HepG2 (cell line): ENCODE measurements at regions not wholly inside any gene's neighbourhood (a gene's known extent, or its start where the extent isn't known, plus 50 kb on each side); places are given as distances from the start of the nearest gene placed in this dataset.

Experiments used
- ATAC-seq: fragments of 200-7000 bp; cut with Tn5 transposase; 3 replicates; pipeline ENCODE4 v1.9.1; 2020; ENCODE audit warnings: mild to moderate bottlenecking, moderate library complexity
- BruUV-seq: library from RNA; stranded (reverse); fragments of 400-500 nt; replicated peaks from 2 replicates; lab custom pipeline; 2021; lab: Mats Ljungman, UMichigan
- CTCF ChIA-PET: fragments of 300-600 bp; formaldehyde crosslinking; extraction: SDS; loops from one replicate; lab custom pipeline; 2021; ENCODE audit warnings: low total read pairs, inconsistent platforms, low intra/inter-chr PET ratio; lab: Yijun Ruan, JAX
- POLR2A ChIA-PET: fragments of 350-600 bp; sonication (Branson Sonifier 250); formaldehyde crosslinking; loops from one replicate; lab custom pipeline; 2020; ENCODE audit warnings: antibody characterized with exemption, inconsistent platforms; lab: Yijun Ruan, JAX
- DNase-seq: peaks from one replicate; pipeline ENCODE4 v3.0.0-alpha.2; 2015; ENCODE audit warnings: low spot score
- FAIRE-seq: peaks from 3 replicates; lab custom pipeline; 2011; peaks lifted over from hg19 to GRCh38; lab: Jason Lieb, UNC
- H2AFZ ChIP-seq: one replicate; pipeline ENCODE4 v1.6.1; 2011; ENCODE audit warnings: low read length, inconsistent platforms
- H3K27ac ChIP-seq: fragments of 300-600 bp; 3 replicates; pipeline ENCODE4 v1.8.0; 2011; ENCODE audit warnings: mixed run types, mild to moderate bottlenecking, mixed read lengths, low read length, inconsistent platforms; ENCODE audit not compliant: insufficient read depth; ENCODE audit errors: extremely low read length
- H3K27me3 ChIP-seq, 2 experiments: fragments of 200-600 bp in 1 of 2; 2 replicates in 1 of 2; 3 replicates in 1 of 2; pipeline versions ENCODE4 v1.6.0 to v1.8.0; 2011; ENCODE audit warnings: low read length in 2 of 2, mild to moderate bottlenecking in 2 of 2, moderate library complexity in 2 of 2, inconsistent platforms in 1 of 2; ENCODE audit not compliant: insufficient read depth in 2 of 2, control insufficient read depth in 1 of 2
- H3K36me3 ChIP-seq, 2 experiments: fragments of 200-600 bp in 1 of 2; replicated peaks in 1 of 2; 2 replicates in 1 of 2; 3 replicates in 1 of 2; pipeline versions ENCODE4 v1.5.1 to v1.8.0; 2011; ENCODE audit warnings: low read length in 2 of 2, inconsistent platforms in 1 of 2; ENCODE audit not compliant: insufficient read depth in 2 of 2, control insufficient read depth in 1 of 2
- H3K4me1 ChIP-seq: 2 replicates; pipeline ENCODE4 v1.5.1; 2012; ENCODE audit warnings: low read length, inconsistent platforms; ENCODE audit not compliant: insufficient read depth
- H3K4me2 ChIP-seq: 2 replicates; pipeline ENCODE4 v1.6.0; 2011; ENCODE audit warnings: low read depth, low read length, inconsistent platforms
- H3K4me3 ChIP-seq, 3 experiments: fragments of 200-600 bp in 1 of 3; sonication (generic), shearing (Covaris generic) in 1 of 3; replicated peaks in 1 of 3; 2 replicates each; pipeline ENCODE4 v1.5.1; 2011 to 2016; ENCODE audit warnings: low read length in 3 of 3, inconsistent platforms in 2 of 3, low read depth in 2 of 3, mild to moderate bottlenecking in 2 of 3, control low read depth in 1 of 3, mixed read lengths in 1 of 3; ENCODE audit not compliant: insufficient read depth in 1 of 3
- H3K79me2 ChIP-seq: one replicate; pipeline ENCODE4 v1.6.1; 2011; ENCODE audit warnings: low read length, inconsistent platforms; ENCODE audit not compliant: insufficient read depth
- H3K9ac ChIP-seq: 2 replicates; pipeline ENCODE4 v1.6.0; 2011; ENCODE audit warnings: mild to moderate bottlenecking, low read depth, low read length, inconsistent platforms; ENCODE audit not compliant: insufficient read depth
- H3K9me3 ChIP-seq: 2 replicates; pipeline ENCODE4 v1.5.1; 2012; ENCODE audit warnings: mild to moderate bottlenecking, low read length
- H4K20me1 ChIP-seq: 2 replicates; pipeline ENCODE4 v1.6.0; 2011; ENCODE audit warnings: inconsistent platforms, mild to moderate bottlenecking, low read length, moderate library complexity; ENCODE audit not compliant: insufficient read depth
- HMG20A ChIP-seq: IDR thresholded peaks from 2 replicates; pipeline ENCODE4 v1.6.1; 2016; ENCODE audit warnings: borderline replicate concordance
- PCBP2 ChIP-seq: fragments of 200-400 bp; formaldehyde crosslinking; optimal IDR thresholded peaks from 2 replicates; pipeline ENCODE3; 2018; ENCODE audit warnings: low read length, low read depth; ENCODE audit not compliant: poor library complexity, severe bottlenecking
- PRMT3 ChIP-seq: sonication (generic); formaldehyde crosslinking; IDR thresholded peaks from 2 replicates; pipeline ENCODE4 v1.8.1; 2022; ENCODE audit warnings: low read depth, mild to moderate bottlenecking, moderate library complexity, missing genetic modification reagents, borderline replicate concordance
- PTBP1 ChIP-seq: fragments of 200-400 bp; formaldehyde crosslinking; IDR thresholded peaks from 2 replicates; pipeline ENCODE4 v1.6.1; 2018; ENCODE audit warnings: low read length, low read depth; ENCODE audit not compliant: poor library complexity, severe bottlenecking
- WGBS: methylation state at CpG from one replicate; pipeline ENCODE4 v1.1.6; 2017; ENCODE audit warnings: low lambda C conversion rate; 5-methylcytosine and 5-hydroxymethylcytosine counted together
- in situ Hi-C: cut with HindIII; loops from 2 replicates; pipeline ENCODE4 v1.10.0; 2017; ENCODE audit warnings: low pct_unique_long_range_greater_than_20kb; ENCODE audit not compliant: extremely low pct_ligation_motif_present
- intact Hi-C: fragments of 100-400 bp; cut with micrococcal nuclease; formaldehyde crosslinking; loops from one replicate; pipeline ENCODE4 v1.10.0; 2022; ENCODE audit not compliant: unreplicated experiment
- TF ChIP-seq, protein P1 (sequence below): sonication (generic); formaldehyde crosslinking; IDR thresholded peaks from 2 replicates; pipeline ENCODE4 v1.8.0; 2022; ENCODE audit warnings: mild to moderate bottlenecking, missing genetic modification reagents, moderate library complexity
- TF ChIP-seq, protein P2 (sequence below): sonication (generic); formaldehyde crosslinking; IDR thresholded peaks from 2 replicates; pipeline ENCODE4 v1.5.1; 2020; ENCODE audit warnings: mild to moderate bottlenecking, missing genetic modification reagents, moderate library complexity

DNA sequence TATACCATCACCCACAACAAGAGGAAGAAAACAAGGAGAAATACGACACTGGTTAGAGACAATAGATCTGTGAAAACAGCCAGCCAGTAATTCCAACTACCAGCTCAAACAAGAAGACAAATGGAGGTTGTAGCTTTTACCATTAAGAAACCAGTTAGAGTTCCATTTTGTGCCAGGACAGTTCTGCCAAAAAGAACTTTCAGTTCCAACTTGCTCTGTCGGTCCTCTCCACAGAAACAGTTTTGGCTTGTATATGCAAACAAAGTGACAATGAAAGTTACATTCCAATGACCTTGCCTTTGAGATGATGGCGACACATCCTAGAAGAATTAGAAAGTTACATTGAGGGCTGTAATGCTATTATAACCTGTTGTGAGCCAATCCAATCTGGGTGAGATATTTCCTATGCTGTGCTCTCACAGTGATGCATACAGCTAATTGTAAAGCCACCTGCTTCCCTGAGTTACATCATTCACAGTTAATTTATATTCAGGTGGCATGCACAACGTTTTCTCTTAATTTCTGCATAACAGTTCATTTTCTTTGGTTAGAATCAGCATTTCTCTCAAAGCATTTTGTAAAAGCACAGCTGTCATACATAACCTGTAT is 1378.4 kb upstream of the PIK3C3 start:
- Histone ChIP-seq H3K27ac (no peak overlapping the region), H3K4me1 (no peaks in the 10 kb centered on the region), H3K36me3 (no peaks in the 10 kb centered on the region), H3K9me3 (no peaks in the 10 kb centered on the region), H3K27me3 (no peaks in the 10 kb centered on the region), H4K20me1 (no peaks in the 10 kb centered on the region), H3K9ac (no peak overlapping the region), H2AFZ (no peak overlapping the region), H3K4me3 (no peak overlapping the region), H3K79me2 (no peaks in the 10 kb centered on the region), H3K4me2 (no peak overlapping the region)
- FAIRE-seq (no peak), DNase-seq (no peak), ATAC-seq (no peak)
- TF ChIP-seq, protein P1, sequence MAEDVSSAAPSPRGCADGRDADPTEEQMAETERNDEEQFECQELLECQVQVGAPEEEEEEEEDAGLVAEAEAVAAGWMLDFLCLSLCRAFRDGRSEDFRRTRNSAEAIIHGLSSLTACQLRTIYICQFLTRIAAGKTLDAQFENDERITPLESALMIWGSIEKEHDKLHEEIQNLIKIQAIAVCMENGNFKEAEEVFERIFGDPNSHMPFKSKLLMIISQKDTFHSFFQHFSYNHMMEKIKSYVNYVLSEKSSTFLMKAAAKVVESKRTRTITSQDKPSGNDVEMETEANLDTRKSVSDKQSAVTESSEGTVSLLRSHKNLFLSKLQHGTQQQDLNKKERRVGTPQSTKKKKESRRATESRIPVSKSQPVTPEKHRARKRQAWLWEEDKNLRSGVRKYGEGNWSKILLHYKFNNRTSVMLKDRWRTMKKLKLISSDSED (CRISPR knock-in tag), result no peak
- no peak for TF ChIP-seq PCBP2
- no peak for TF ChIP-seq PRMT3 (CRISPR knock-in tag)
- TF ChIP-seq, protein P2, sequence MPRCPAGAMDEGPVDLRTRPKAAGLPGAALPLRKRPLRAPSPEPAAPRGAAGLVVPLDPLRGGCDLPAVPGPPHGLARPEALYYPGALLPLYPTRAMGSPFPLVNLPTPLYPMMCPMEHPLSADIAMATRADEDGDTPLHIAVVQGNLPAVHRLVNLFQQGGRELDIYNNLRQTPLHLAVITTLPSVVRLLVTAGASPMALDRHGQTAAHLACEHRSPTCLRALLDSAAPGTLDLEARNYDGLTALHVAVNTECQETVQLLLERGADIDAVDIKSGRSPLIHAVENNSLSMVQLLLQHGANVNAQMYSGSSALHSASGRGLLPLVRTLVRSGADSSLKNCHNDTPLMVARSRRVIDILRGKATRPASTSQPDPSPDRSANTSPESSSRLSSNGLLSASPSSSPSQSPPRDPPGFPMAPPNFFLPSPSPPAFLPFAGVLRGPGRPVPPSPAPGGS, result no peak
- TF ChIP-seq HMG20A (CRISPR knock-in tag), result no peak
- no peak for TF ChIP-seq PTBP1
- ChIA-PET CTCF (no interaction called here), POLR2A (no interaction called here)
- in situ Hi-C loops (no loop called here), intact Hi-C loops (no loop called here)
- under 1% methylated on average over 4 of the region's 4 CpGs for WGBS
- BruUV-seq, result no TSS peak
